Lower leg skin (tissue), 3 donors: ENCODE measurements at regions not wholly inside any gene's neighbourhood (a gene's known extent, or its start where the extent isn't known, plus 50 kb on each side); places are given as distances from the start of the nearest gene placed in this dataset.

ENCODE experiments used
- CTCF ChIP-seq, 3 donors: fragments of 450-650 bp; IDR thresholded peaks; one replicate each; pipeline ENCODE4 v1.5.1; 2016; ENCODE audit warnings: antibody characterized with exemption in 3 of 3, mild to moderate bottlenecking in 3 of 3, moderate library complexity in 2 of 3
- POLR2A ChIP-seq, 2 donors: fragments of 450-650 bp; IDR thresholded peaks; one replicate each; pipeline ENCODE4 v1.6.1; 2016 to 2017; ENCODE audit warnings: antibody characterized with exemption in 2 of 2, mild to moderate bottlenecking in 1 of 2, moderate library complexity in 1 of 2

GRCh38 chr1:201695607-201696006, 133.3 kb upstream of the IPO9 start:
- TF ChIP-seq CTCF (IDR thresholded peaks at IDR 0.05) (no peak), POLR2A (IDR thresholded peaks at IDR 0.05) (no peak)
